ENCODE measurements at regions not wholly inside any gene's neighbourhood (a gene's known extent, or its start where the extent isn't known, plus 50 kb on each side); places are given as distances from the start of the nearest gene placed in this dataset.

DNA sequence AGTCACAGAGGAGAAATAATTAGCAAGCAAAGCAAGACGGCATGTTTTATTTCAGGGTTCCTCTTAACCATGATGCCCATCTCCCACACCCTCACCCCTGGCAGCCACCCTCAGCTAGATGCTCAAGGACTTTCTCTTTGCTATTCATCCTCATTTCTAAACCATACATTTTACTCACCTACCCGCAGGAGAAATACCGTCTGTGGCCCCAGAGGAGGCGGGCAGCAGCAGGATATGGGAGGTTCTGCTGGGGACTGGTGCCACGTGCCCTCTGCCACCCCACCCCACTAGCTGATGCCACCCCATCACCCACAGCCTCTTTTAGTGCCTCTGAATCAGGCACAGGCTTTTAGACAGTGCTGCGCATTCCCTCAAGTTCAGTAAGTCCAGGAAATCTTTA lies 168.7 kb upstream of the ITGB1 start:
- DNase-seq: no peak

DNA sequence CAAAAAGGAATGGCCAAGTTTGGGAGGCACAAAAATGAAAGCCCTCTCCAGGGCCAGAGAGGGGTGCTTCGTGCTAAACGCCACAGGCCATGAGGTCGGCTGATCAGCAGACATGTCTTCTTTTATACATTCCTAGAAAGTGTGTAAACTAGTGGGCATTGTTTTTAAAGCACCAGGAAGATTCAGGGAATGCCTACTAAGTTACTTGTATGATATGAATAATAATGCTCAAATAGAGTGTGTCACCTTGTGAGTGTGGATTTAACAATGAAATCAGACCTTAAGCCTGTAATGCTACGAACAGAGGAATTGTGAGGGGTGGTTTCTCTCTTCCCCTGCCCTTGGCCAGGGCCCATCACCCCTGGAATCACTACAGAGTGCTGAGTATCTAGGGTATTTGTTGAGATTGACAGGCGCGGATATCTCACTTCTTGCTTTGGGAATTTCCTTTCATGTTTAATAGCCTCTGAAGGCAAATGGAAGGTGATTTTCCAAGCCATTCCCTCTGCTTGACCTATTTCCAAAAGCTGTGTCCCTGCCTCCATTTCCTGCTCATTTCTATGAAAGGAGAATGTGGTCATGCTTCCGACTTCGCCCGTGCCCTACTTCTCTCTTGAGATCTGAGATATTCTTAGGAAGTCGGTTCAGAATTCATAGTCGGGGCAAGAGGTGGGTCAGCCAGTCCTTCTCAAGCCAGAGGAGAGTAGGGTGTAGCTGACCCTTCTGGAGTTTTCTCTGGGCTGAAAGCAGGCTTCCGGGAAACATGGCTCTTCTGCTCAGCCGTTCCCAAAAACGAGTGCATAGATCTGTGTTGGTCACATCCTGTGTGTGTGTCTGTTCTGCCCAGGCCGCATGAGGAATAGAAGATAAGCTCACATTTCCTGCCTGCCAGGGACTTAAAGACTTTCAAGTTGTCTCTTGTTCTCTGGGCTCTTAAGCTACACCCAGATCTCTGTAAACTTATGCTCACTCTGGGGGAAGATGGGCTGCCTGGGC lies 167.8 kb upstream of the ITGB1 start:
- no peak for DNase-seq

DNA sequence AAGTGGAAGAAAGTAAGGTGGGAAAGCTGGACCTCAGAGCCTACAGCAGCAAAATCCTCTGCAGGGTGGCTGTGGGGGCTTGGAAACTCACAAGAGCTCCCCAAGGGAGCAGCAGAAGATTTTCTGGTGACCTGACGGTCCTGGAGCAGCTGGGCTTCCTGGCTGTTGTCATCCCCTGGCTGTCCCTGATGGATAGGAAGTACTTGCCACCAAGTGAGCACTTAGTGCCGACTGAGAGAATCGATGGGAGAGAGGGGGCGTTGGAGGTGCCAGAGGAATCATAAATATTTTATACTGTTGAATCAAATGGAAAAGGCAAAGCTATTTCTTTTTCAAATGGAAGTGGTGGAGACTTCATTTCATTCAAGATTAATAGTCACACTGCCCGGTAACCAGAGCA lies 167.1 kb upstream of the ITGB1 start:
- no peak for DNase-seq

DNA sequence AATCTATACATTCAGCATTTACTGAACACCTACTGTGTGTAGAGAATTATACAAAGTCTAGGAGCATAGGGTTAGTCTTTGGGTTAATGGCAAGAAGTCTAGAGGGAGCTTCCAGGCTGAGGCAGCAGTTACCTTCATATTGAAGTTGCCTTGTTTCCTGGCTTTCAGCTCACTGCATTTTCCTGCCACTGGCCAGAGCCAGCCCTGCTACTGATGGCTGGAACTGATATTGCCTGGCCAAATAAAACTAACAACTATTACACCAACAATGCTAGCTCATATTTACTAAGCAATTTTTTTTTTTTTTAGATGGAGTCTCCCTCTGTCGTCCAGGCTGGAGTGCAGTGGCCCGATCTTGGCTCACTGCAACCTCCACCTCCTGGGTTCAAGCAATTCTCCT lies 165.7 kb upstream of the ITGB1 start:
- no peak for DNase-seq

DNA sequence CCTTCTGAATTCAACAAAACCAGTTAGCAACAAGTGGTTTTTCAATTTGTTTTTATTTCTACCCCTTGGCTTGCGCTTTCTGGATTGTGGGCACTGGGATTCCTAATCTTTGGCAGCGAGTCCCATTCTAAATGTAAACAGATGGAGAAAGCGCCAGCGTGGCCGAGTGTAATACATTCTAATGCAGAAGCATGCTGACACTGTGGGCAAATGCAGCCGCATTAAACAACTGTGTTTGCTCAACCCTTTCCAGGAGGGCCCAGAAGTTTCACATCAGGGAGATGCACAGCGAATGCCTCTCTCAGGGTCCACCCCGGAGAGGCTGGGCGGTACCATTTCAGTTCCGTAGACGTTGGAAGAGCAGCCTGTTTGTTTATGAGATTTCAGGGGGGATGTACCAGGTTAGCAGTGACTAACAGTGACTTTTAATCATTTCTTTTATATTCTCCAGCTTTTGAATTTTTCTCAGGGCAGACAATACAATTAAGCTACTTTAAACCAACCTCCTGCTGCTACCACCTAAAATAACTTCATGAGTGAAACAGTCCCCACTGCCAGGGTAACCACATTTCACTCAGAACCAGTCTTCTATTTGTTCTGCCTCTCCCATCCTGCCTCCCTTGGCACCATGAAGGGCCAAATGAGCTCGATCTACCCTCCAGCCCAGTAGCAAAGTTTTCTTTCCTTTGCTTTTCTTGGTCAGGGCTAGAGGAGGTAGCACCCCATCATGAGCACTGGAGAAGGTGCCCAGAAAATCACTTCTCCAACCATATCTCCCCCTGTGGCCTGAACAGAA lies 164.2 kb upstream of the ITGB1 start:
- DNase-seq: no peak

DNA sequence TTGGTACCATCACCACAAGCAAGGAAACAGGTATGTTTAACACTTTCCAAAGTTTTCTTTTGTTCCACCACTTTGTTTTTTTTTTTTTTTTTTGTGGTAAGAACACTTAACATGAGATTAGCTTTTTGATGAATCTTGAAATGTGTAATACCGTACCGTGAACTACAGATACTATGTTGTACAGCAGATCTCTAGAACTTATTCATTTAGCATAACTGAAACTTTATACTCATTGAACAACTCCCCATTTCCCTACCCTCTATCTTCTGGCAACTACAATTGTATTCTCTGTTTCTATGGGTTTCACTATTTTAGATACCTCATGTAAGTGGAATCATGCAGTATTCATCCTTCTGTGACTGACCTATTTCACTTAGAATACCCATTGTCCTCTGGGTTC lies 162.7 kb upstream of the ITGB1 start:
- no peak for DNase-seq

DNA sequence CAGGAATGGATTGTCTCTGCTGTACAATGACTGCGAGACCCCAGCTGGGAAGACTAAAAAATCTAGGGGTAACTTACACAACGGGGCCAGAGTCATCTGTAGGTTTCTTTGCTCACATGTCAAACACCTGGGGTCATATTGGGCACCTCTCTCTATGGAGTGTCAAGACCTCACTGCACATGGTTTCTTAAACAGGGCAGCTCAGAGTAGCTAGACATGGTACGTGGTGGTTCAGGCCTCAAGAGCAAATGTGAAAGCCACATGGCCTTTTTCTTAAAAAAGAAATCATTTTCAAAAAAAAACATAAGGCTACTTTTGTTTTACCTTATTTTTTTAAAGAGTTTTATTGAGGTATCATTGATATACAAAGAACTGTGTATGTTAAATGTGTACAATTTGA lies 162.2 kb upstream of the ITGB1 start:
- DNase-seq: no peak

DNA sequence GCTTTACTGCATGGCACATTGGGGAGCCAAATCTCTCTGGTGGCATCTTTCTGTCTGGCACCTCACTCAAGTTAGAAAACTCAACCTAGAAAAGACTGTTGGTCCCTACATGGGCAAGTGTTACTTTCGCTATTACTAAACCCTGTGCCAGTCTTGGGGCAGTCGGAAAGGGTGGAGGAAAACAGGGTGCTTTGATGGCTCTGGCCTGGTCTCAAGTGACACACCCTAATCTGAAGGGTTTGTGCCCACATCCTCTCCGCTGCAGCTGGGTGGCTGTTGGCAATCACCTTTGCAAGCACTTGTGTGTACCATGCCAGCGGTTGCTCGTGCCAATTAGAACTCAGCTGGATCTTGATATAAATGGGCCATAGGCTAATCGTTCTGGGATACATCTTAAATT lies 159.8 kb upstream of the ITGB1 start:
- no peak for DNase-seq

DNA sequence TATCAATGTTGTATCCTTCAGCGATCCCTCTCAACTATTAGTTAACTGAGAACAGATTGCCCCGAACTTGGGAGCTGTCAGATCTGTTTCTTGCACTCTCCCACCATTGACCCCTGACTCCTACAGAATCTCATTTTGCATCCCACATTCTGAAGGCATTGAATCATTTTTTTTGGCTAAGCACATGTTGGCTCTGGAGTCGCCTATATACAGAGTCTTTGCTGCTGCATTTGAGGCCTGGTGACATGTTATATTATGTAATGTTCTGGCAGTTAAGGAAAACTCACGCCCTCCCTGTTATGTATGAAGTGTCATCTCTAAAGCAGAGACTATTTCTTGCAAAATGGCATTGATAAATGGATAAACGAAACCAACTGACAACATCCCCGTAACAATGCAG lies 159.2 kb upstream of the ITGB1 start:
- no peak for DNase-seq

DNA sequence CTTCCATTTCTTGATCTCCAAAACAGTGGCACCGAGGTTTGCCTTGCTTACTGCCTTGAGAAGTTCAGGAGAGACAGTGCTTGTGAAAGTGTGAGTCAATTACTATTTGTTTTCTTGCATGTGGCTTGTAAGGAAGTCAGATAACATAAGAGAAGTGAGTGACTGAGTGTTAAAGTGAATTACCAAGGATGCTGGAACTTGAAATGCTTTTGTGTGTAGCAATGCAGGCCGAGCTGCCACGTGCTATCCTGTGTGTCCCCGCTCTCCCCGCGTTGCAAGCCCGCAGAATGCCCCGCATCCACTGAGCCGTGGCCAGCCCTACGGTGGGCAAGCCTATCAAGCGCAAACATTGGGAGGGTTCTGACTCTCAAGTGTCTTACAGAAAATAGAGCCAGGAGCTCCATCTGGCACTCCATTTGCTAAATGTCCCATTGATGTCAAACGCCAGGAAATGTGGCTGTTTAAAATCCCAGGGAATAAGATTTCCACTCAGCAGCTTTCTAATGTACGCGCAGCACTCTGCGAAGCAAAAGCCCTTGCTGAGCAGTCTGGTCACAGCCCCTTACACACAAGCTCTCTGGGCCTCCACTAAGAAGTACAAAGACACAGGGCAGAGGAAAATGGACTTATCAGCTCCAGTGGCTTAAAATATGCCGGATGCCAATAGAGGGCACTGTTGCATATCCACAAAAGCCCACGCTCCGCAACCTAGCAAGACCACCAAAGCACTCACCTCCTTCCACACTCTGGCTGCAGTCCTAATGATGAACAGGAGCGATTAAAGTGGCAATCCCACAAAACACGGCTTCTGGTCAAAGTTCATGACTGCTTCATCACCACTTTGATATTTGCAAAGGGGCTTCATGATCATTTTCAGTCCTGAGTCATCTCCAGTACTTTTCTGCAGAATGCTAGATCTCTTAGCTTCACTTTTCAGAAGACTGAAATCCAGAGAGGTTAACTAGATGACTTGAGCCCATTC lies 158.0 kb upstream of the ITGB1 start:
- no peak for DNase-seq

DNA sequence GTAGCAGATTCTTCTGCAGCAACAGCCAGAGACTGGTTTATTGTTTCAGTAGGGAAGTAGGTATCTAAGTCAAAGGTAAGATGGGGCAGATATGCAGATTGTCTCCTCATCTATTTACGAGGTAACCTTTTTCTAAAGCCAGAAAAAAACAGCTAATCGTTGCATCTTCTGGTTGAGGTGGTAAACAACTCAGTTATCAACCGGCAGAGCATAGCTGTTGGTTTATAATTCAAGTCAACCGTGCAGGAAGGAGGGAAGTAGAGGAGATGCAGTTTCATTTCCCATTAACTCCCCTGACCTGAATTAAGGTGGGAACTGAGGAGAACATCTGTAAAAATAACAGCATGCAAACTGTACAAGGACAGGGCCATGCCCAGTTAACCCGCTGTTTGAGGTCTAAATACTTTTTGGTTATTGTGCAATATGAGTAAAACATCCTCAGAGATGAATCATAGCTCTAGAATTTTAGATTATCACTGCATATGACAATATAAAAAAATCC lies 156.5 kb upstream of the ITGB1 start:
- DNase-seq: no peak

DNA sequence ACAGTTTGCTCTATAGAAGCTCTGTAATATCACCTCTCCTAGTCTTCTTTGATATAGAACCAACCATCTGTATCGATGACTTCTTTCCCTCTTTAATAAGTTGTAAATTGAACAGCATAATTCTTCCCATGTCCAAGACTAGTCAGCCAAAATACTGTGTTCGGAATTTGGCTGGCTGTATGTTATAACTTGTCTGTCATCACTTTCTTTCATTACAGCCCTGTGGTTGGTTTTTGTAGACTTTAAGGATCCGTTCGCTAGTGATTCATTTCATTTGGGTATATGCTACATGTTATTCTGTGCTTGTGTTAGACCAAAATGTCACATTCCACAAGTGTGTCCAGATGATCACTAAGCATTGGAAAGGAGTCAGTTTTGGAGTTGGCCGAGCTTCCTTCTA lies 155.4 kb upstream of the ITGB1 start:
- DNase-seq: no peak

DNA sequence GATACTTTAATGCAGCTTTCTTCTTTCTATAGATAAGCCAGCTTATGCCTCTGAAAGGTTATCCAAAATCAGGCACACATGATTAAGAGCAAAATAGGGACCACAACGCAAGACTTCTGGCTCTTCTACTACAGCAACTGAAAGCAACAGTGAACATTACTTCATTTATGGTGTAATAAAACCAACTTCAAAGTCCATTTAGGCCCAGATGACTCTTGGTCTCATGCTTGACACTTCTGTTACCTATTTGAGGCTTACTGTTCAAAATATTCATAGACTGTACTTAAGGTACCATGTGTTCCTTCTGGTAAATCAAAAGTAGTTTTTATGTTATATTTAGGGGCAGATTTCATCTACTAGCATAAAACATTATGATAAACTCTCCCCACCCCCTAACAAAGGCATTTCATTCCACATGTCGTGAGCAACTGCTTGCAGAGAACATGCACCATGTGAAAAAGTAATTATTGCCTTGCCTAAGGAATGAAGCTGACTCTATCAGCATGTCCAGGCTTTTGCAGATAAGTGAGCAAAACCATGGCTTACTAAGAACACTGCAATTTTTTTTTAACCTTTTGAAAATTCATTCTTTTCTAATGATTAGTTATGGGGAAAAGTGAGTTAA lies 154.9 kb upstream of the ITGB1 start:
- DNase-seq: no peak

DNA sequence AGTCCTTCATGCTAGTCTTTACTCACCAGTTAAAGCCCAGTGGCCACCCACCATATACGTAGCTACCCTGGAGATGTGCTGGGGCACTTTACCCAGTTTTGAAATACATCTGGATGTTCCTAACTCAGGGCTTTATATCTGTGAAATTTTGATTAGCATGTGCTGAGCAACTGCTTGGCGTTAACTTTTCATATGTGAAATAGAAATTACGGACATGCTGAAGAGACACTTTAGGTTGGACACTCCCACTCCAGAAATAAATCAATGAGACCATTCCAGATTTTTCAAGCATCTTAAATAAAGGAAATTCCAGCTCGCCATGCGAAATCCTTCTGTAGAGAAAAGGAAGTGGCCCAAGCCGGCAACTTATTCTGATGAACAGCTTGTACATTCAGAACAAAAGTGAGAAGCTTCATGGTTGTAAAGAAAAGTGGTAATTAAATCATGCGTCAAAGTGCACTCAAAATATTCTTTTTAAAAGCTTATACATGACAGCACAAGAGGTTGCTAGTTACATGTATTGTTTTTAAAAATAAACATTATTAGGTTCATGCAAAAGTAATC lies 153.5 kb upstream of the ITGB1 start:
- DNase-seq: no peak

DNA sequence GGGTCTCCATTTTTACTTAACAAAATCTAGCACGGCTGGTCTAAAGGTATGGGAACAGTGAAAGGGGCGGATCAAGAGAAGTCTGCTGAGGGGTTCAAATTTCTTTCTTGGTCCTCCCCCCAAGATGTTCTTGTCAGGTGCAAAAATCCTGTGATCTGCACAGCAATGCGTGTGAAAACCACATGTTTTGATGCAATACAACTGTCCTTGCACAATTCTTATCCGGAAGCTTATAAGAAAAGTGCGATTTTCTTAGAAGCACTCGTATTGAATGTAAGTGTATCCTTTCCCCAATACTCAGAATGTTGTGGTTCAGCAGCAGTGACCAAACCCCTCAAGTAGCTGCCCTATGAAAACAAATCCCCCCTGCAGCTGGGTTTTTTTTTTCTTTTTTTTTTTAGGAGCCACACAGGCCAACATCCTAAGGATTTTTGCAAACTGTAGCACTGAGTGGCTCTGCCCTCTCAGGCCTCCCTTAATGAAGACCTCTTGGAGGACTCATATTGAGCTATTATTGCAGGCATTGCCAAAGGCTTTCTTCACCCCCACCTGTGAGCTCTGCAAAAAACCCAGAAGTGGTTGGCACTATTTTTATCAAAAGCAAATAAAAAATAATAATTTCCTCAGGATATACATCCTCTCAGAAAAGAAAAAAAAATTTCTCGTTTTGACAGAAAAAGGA lies 151.9 kb upstream of the ITGB1 start:
- DNase-seq: no peak

DNA sequence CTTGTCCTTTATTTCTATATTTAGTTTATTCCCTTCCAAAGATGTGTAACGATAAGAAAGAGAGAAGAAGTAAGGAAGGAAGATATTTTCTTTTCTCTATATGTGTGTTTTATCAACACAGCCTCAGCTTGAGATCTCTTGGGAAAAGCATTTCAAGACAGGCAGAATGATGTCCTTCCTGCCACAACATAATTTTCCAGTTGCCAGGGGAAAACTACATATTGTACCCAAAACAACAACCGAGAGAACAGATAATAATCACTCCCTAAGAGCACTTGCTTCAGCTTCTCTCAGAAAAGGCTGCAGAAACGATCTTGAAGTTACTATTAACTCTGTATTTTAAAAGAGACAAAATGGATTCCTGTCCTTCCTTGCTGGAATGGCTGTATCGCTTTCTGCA lies 151.4 kb upstream of the ITGB1 start:
- no peak for DNase-seq

DNA sequence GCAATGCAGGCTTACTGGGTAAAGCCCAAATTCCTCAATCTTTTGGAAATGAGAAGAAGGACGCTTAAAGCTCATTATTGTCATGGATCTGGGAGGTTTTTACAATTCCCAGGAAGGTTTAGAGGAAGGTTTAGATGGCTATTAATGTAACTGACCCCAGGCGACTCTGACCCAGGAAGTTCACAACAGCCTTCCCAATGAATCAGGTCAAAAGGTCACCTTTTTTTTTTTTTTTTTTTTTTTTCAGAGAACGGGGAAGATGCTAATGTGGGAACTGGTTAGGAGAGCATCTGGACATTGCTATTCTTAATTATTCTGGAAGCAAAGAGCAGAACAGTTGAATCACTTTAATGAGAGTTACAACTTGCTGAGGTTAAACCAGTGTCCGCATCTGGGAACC lies 149.9 kb upstream of the ITGB1 start:
- no peak for DNase-seq

DNA sequence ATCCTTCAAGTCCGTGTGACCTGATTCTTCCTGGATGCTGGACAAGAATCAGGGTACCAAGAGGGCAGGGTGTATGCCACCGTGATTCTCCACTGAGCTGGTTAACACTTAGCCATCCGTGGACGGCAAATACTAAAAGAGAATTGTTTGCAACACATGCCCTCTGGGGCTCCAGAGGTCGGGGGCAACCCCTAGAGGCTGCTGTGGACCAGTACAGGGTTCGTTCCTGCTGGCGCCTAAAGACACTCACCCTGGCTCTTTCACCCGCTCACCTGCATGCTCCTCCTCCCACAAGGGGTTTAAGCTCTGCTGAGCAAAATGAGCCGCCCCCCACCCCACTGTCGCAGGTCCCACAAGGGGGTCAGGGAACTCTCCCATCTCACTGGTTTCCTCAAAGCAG lies 148.7 kb upstream of the ITGB1 start:
- no peak for DNase-seq

DNA sequence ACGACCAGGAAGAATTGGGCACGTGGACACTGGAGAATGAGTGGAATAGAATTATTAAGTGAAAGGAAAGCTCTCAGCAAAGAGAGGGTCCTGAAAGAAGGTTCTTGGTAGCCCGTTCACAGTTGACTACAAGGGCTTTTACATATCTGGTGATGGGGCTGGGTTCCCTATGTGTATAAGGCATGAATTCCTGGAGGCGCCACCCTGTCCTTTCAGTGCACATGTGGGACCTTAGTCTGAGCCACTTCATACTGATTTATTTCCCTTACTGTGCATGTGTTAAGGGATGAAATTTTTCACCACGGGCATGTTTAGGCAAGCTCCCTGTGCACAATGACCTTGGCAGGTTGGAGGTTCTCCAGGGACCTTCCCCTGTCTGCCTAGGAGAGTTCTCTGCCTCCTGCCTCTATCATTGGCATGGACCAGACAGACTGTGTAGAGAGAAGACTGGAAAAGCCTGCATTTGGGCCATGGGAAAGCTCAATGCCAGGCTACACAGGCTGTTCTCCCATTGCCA lies 145.9 kb upstream of the ITGB1 start:
- no peak for DNase-seq

DNA sequence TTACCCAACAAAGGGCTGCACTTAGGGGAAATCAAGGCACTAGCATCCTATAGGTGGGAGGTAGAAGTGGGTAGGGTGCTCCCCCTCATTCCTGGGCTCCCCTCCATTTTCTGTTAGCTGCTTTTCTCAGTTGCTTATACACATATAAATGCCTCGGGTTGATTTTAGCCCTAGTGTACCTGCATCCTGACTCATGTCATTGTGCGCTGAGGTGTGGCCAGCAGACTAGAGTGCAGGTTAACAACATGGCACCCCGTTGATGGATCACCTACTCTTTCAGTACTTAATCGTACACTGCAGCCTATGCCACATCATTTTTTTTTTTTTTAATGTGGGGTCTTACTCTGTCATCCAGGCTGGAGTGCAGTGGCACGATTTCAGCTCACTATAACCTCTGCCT lies 144.0 kb upstream of the ITGB1 start:
- no peak for DNase-seq

DNA sequence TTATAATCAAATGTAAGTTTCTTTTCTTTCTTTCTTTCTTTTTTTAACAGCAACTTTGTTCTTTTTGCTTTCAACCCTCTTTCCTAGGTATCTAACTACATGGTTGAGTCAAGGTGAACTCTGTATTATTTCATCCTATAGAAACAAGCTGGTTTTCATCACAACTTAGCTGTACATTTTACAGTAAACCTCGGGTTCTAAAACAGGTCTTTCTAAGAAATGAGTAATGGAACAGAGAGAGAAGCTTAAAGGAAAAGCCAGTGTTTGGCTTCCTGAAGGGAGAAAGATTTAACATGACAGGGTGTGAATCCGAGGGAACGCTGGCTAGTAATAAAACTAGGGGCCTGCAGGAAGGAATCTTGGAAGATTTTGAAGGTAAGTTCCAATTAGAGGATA lies 143.4 kb upstream of the ITGB1 start:
- no peak for DNase-seq
